GM12891 (cell line): ENCODE measurements at regions not wholly inside any gene's neighbourhood (a gene's known extent, or its start where the extent isn't known, plus 50 kb on each side); places are given as distances from the start of the nearest gene placed in this dataset.

Experiments used
- POLR2A ChIP-seq: IDR thresholded peaks from 2 replicates; pipeline ENCODE4 v1.6.1; 2011; ENCODE audit warnings: low read depth, low read length, control low read depth
- TAF1 ChIP-seq: IDR thresholded peaks from 2 replicates; pipeline ENCODE4 v1.6.1; 2011; ENCODE audit warnings: low read depth, low read length, control low read depth

- no peak for TF ChIP-seq POLR2A
- no peak for TF ChIP-seq TAF1
These were observed 227.9 kb downstream of the ALG10B start for GRCh38 chr12:38544330-38545066.
